ENCODE measurements at regions not wholly inside any gene's neighbourhood (a gene's known extent, or its start where the extent isn't known, plus 50 kb on each side); places are given as distances from the start of the nearest gene placed in this dataset.
"Not testable (repeated sequence)": the region's sequence is repeated elsewhere in the genome, so short reads cannot be mapped to it uniquely, and the experiment has no call there.

GRCh38 chr3:144023543-144023942 is 51.9 kb downstream of the DIPK2A start:
- FAIRE-seq; DNase-seq (ENCODE audit: insufficient read length): not testable (repeated sequence)

DNA sequence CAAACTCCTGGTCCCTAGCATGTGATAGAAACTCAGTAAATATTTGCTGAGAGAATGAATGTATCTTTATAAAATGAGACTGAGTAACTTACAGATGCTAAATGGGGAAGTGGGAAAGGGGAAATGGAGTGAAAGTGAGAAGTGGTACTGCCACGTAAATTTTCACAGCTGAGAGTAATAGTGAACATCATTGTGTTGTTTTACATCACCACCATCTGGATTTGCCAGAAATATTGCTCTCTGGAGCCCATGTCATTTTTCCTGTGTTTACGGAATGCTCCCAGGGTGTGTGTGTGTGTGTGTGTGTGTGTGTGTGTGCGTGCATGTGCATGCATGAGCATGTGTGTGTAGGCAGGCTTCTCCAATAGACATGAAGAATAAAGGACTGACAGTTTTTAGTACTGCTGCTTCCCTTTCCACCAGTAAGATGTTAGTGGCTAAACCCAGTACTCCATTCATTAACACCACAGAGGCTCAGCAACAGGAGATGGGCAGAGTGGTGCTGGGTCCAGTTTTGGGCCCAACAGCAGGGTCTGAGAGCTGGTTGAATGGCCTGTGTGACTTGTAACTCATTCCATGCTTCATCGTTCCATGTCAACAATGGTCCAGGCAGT is 57.3 kb downstream of the DIPK2A start:
- TF ChIP-seq POLR2A (IDR thresholded peaks at IDR 0.05; ENCODE audit: low read depth, low read length) (no peak), POLR2AphosphoS5 (IDR thresholded peaks at IDR 0.05; ENCODE audit: low read depth, low read length) (no peak), TAF1 (IDR thresholded peaks at IDR 0.05; ENCODE audit: borderline replicate concordance, low read depth, low read length) (no peak)
- DNase-seq (ENCODE audit: insufficient read length) = peak; percentile 1
- peak; percentile 77 for FAIRE-seq

- TF ChIP-seq TAF1 (IDR thresholded peaks at IDR 0.05; ENCODE audit: borderline replicate concordance, low read depth, low read length) (no peak), POLR2AphosphoS5 (IDR thresholded peaks at IDR 0.05; ENCODE audit: low read depth, low read length) (no peak), POLR2A (IDR thresholded peaks at IDR 0.05; ENCODE audit: low read depth, low read length) (no peak)
- DNase-seq (ENCODE audit: insufficient read length) (no peak), FAIRE-seq (no peak)
These were observed 58.1 kb downstream of the DIPK2A start for GRCh38 chr3:144029769-144030168.

DNA sequence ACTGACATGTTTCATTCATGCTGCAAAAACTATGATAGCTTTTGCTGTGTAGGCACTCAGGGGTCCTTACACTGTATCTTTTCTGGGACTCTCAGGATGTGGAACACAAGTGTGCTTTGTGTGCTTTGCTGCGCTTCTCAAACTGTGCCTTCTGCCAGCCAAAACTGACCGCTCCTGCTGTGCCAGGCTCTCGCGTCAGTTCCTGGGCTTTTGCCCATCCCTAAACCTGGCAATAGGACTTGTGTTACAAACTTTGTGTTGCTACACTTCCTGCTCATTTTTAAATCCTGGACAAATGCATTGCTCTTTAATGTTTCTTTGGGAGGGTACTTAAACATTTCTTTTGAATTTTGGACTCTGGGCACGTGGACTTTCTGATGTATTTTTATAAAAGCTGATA is 60.3 kb downstream of the DIPK2A start:
- DNase-seq (ENCODE audit: insufficient read length) = no peak
- TF ChIP-seq POLR2AphosphoS5 (IDR thresholded peaks at IDR 0.05; ENCODE audit: low read depth, low read length) (no peak), POLR2A (IDR thresholded peaks at IDR 0.05; ENCODE audit: low read depth, low read length) (no peak)
- peak; percentile 54 for FAIRE-seq

GRCh38 chr3:144032531-144033239 is 61.1 kb downstream of the DIPK2A start:
- TF ChIP-seq TAF1 (IDR thresholded peaks at IDR 0.05; ENCODE audit: borderline replicate concordance, low read depth, low read length) = no peak
- no peak for TF ChIP-seq POLR2AphosphoS5 (IDR thresholded peaks at IDR 0.05; ENCODE audit: low read depth, low read length)
- TF ChIP-seq POLR2A (IDR thresholded peaks at IDR 0.05; ENCODE audit: low read depth, low read length) = no peak

GRCh38 chr3:144033240-144033589 is 61.6 kb downstream of the DIPK2A start:
- TF ChIP-seq POLR2A (IDR thresholded peaks at IDR 0.05; ENCODE audit: low read depth, low read length) (no peak), TAF1 (IDR thresholded peaks at IDR 0.05; ENCODE audit: borderline replicate concordance, low read depth, low read length) (no peak), POLR2AphosphoS5 (IDR thresholded peaks at IDR 0.05; ENCODE audit: low read depth, low read length) (no peak)
- FAIRE-seq (peak; percentile 42), DNase-seq (ENCODE audit: insufficient read length) (no peak)

More at GRCh38 chr3:144032531-144033239, 61.1 kb downstream of the DIPK2A start:
- FAIRE-seq (no peak), DNase-seq (ENCODE audit: insufficient read length) (no peak)

GRCh38 chr3:144033863-144034262 is 62.2 kb downstream of the DIPK2A start:
- FAIRE-seq (no peak), DNase-seq (ENCODE audit: insufficient read length) (no peak)
- TF ChIP-seq POLR2A (IDR thresholded peaks at IDR 0.05; ENCODE audit: low read depth, low read length) (no peak), POLR2AphosphoS5 (IDR thresholded peaks at IDR 0.05; ENCODE audit: low read depth, low read length) (no peak), TAF1 (IDR thresholded peaks at IDR 0.05; ENCODE audit: borderline replicate concordance, low read depth, low read length) (no peak)

GRCh38 chr3:144034715-144035290 is 63.2 kb downstream of the DIPK2A start:
- no peak for DNase-seq (ENCODE audit: insufficient read length)
- TF ChIP-seq POLR2AphosphoS5 (IDR thresholded peaks at IDR 0.05; ENCODE audit: low read depth, low read length) (no peak), POLR2A (IDR thresholded peaks at IDR 0.05; ENCODE audit: low read depth, low read length) (no peak), TAF1 (IDR thresholded peaks at IDR 0.05; ENCODE audit: borderline replicate concordance, low read depth, low read length) (no peak)
- no peak for FAIRE-seq

GRCh38 chr3:144036498-144036897 is 64.9 kb downstream of the DIPK2A start:
- DNase-seq (ENCODE audit: insufficient read length) (no peak), FAIRE-seq (peak; percentile 27)
- TF ChIP-seq POLR2A (IDR thresholded peaks at IDR 0.05; ENCODE audit: low read depth, low read length) (no peak), TAF1 (IDR thresholded peaks at IDR 0.05; ENCODE audit: borderline replicate concordance, low read depth, low read length) (no peak), POLR2AphosphoS5 (IDR thresholded peaks at IDR 0.05; ENCODE audit: low read depth, low read length) (no peak)

DNA sequence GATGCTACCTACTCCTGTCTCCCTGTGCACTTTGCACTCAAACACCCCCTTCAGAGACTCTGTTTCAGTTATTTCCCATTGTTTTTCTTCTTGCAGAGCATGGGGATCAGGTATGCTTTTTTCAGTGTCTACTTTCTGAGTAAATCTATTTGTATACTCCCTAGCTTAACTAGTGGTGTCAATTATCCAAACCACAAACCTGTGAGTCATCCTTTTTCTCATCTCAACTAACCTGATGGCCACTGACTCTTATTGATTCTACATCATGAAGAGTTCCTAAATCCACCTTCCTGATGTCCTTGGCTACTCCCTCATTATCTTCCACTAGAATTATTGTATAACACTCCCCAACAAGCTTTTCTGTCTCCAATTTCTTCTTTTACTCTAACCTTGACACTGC is 68.0 kb downstream of the DIPK2A start:
- FAIRE-seq = no peak
- DNase-seq (ENCODE audit: insufficient read length) = no peak
- TF ChIP-seq POLR2AphosphoS5 (IDR thresholded peaks at IDR 0.05; ENCODE audit: low read depth, low read length) (no peak), TAF1 (IDR thresholded peaks at IDR 0.05; ENCODE audit: borderline replicate concordance, low read depth, low read length) (no peak), POLR2A (IDR thresholded peaks at IDR 0.05; ENCODE audit: low read depth, low read length) (no peak)

DNA sequence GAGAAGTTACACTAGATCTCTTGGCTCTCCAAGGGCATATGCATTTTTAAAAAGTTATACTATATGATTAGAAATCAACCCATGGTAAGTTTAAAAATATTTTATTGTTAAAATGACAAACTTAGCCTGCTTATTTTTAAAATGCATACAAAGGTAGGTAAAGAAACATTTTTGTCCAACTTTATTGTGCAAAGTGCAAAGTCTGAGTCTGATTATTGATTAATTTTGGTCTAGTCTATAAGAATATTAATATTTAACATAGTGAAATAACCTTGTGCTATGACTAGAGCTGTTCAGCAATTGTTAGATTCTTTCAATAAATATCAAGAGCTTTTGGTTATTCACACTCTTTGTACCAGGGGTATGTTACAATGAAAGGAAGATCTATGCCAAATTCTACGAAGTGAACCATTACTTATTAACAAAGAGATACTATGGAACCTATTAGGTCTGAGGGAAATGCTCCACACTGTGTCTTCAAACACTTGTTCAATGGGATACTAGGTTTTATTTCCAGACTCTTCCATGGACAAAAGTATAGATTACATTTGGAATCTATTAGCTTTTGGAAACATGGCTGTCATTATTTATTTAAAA is 70.4 kb downstream of the DIPK2A start:
- no peak for FAIRE-seq
- no peak for TF ChIP-seq TAF1 (IDR thresholded peaks at IDR 0.05; ENCODE audit: borderline replicate concordance, low read depth, low read length)
- TF ChIP-seq POLR2A (IDR thresholded peaks at IDR 0.05; ENCODE audit: low read depth, low read length) = no peak
- TF ChIP-seq POLR2AphosphoS5 (IDR thresholded peaks at IDR 0.05; ENCODE audit: low read depth, low read length) = no peak
- no peak for DNase-seq (ENCODE audit: insufficient read length)

DNA sequence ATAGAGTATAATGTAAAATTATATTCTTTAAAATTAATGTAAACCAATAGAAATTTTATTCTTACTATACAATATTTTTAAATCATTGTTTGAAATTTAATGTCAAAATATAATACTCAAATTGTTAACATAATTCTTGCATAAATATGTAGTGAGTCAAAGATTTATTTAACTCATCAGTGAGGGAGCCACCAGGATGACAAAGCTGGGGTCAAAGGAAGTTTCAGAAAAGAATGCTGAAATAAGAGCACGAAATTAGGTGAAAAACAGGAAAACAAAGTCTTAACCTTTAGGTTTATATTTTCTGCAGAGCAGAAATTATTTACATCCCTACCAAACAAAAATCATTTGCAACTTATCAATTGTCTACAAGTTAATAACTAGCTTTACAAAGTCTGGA is 74.1 kb downstream of the DIPK2A start:
- no peak for FAIRE-seq
- no peak for TF ChIP-seq POLR2AphosphoS5 (IDR thresholded peaks at IDR 0.05; ENCODE audit: low read depth, low read length)
- TF ChIP-seq POLR2A (IDR thresholded peaks at IDR 0.05; ENCODE audit: low read depth, low read length) = no peak
- no peak for TF ChIP-seq TAF1 (IDR thresholded peaks at IDR 0.05; ENCODE audit: borderline replicate concordance, low read depth, low read length)
- DNase-seq (ENCODE audit: insufficient read length) = no peak
